DND-41 (cell line): ENCODE measurements at regions not wholly inside any gene's neighbourhood (a gene's known extent, or its start where the extent isn't known, plus 50 kb on each side); places are given as distances from the start of the nearest gene placed in this dataset.

ENCODE experiments used
- CTCF ChIP-seq: IDR thresholded peaks from 2 replicates; pipeline ENCODE4 v1.5.1; 2012; ENCODE audit warnings: borderline replicate concordance, low read length, moderate library complexity, mild to moderate bottlenecking; ENCODE audit not compliant: poor library complexity, severe bottlenecking; ENCODE audit errors: extremely low read depth
- EZH2 ChIP-seq: IDR thresholded peaks from 3 replicates; pipeline ENCODE4 v1.6.1; 2012; ENCODE audit warnings: borderline replicate concordance, low read depth, mild to moderate bottlenecking, moderate library complexity, low read length, inconsistent platforms; ENCODE audit not compliant: severe bottlenecking

GRCh38 chr15:39265261-39265660 is 315.6 kb upstream of the THBS1 start:
- no peak for TF ChIP-seq CTCF
- TF ChIP-seq EZH2: no peak
